NOMO-1 (cell line): ENCODE measurements at regions not wholly inside any gene's neighbourhood (a gene's known extent, or its start where the extent isn't known, plus 50 kb on each side); places are given as distances from the start of the nearest gene placed in this dataset.
"Not testable (repeated sequence)": the region's sequence is repeated elsewhere in the genome, so short reads cannot be mapped to it uniquely, and the experiment has no call there.

ENCODE experiments used
- DNase-seq, 2 experiments: peaks; one replicate each; lab custom pipeline; 2025; ENCODE audit not compliant: unreplicated experiment in 2 of 2; lab: John Stamatoyannopoulos, UW

DNA sequence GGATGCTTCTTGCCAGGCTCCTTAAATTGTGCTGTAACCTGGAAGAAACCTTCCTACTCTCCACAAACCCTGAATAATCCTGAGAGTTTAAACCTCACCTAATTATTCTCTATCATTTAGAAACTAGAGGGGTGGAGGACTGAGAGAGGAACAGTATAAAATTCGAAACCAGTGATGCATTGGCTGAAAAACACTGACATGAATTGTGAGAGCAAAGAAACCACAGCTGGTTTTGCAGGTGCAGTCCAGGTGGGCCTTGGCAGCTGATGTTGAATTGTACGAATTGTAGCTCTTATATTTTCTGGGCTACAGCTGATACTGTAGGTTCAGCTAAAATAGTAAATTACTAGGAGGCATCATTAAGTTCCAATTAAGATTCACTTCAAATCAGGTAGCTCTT, 227.0 kb upstream of the SLITRK5 start:
- no peak for DNase-seq

DNA sequence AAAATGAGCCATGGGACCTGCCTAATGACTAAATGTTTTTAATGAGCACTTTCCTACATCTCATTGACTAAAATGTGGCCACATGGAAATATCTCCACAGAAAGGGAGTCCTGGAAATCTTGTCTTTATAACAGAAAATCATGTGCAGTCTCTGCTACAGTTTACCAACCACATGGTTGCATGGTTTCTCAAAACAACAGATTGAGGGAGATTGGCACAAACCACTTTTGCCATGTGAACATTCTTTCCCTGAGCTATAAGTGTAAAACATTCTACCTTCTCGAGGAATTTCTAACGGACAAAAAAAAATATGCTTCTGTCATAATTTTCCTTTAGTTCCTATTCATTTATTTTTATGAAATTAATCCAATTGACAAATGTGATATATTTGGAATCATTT, 218.9 kb upstream of the SLITRK5 start:
- no peak for DNase-seq

DNA sequence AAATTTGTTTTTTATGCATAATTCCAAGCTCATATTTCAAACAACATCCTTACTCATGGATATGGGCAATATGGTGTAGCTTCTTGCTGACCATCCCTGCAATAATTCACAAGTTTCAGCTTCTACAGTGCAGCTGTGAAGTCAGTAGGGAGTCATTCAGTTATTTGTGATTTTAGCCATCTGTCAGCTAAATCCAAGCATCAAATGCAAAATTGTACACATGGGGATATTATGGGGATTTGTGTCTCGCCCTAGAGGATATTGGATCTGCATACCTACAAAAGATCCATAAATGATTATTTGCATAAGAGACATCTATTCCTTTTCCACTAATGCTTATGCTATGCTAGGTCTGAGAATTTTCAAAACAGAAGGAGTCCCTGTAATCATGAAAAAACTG, 217.9 kb upstream of the SLITRK5 start:
- DNase-seq: no peak

DNA sequence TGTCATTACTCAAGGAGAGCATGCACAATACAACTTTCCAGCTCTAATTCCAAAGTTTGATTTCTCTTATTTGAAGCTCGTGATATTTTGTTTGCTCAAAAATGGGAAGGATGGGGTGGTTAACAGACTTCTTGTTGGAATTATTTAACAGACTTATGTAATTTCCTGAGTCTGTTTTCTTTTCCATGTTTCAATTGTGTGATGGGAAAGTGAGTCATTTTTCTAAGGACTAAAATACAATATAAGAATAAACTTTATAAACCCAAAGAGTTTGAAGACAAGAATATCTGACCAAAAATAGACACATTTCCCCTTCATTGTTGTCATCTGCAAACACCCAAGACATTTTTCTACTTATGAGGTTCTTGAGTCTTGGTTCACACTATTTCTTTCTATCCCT, 211.8 kb upstream of the SLITRK5 start:
- DNase-seq: no peak

DNA sequence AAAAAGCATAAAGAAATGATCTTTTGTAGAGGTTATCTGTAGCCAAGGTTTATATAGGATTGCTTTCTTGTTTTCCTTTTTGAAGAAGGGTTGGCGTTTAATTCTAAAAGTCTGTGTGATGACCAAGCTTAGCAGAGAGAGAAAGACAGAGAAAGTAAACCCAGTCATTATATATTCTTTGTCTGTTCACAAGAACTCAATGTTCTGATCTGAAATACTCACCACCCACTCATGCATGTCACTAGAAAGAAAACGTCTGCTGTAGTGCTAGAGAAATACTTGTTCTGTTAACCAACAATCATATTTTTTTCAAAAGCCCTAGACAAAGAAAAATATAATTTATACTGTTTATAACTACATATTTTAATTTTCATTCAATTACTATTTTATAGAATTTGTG, 173.7 kb upstream of the SLITRK5 start:
- no peak for DNase-seq

DNA sequence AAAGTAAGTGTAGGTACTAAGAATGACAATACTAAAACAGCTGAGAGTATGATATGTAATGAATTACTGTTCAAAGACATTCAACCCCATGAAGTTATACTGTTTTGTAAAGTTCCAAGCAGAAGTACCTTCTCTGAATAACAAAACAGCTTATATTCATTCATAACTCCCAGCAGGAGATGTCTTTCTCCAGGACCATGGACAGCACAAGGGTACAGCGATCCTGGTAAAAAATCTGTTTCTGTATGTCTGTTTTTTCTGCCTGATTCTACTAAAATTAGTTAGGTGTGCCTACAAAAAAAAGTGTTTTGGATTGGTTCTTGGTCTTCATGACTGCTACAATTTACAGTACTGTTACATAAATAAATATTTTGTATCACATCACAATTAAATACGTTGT, 172.5 kb upstream of the SLITRK5 start:
- DNase-seq: peak in 1 of 2 experiments; percentile 2

DNA sequence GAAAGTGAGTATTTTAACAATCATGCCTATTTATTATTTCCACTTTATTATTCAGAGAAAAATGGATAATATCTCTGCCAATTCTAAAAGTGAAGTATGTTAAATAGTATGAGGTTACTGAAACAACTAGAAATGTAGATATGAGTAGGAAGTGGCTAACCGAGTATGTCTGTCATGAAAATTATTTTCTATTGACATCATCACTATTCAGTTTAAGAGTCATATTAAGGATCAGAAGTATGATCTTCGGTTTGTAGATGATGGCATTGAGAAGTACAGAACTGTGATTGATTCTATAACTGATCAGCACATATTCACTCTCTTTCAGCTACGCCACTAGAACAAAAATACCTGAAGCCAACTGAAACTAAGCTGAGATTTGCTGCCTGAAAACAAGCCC, 146.4 kb upstream of the SLITRK5 start:
- no peak for DNase-seq

DNA sequence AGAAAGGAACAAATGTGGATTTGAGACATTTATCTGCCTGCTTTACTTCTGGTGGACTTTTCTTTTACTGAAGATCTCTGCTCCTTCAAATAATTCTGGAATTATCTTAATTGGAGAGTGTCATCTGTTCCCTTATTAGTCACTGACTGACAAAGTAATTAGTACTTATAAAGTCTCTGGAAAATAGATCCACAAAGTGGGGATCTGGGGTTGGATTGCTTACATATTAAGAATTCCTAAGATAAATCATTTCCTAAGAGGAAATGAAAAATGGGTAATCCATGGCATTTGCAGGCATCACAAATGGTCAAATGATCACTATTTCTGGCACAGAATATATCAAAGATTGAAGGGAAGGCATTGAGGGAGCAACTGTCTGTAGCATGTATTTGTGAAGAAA, 137.4 kb upstream of the SLITRK5 start:
- DNase-seq: no peak

DNA sequence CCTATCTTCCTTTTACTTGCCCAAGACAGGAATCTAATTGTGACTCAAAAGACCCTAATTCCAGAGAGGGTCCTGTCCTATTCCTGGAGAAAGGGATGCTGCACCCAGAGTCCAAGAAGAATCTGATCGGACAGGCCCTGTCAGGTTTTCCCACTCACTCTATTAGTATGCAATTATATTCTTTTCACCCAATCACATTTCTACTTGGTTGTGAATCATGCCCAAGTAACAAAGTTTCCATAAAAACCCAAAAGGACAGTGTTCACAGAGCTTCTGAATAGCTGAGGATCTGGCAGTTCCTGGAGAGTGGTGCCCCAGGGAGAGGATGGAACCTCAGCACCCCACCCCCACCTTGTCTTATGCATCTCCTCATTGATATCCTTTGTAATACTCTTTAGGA, 135.3 kb upstream of the SLITRK5 start:
- DNase-seq: no peak

DNA sequence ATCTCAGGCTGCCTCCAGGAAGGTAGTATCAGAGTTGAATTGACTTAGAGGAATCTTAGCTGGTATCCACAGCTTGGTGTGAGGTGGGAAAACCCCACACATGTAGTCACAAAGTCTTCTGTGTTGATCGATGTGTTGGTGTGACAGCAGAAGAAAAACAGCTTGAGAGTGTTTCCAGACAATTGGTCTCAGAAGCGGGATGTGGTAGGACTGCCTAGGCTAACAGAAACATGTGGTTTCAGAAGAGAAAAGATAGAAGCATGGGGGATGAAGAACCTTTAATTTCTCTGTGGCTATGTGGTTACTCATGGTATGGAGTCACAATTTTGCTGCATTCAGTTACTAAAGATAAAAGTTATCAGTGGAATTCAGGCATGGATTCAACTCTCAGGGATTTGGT, 134.7 kb upstream of the SLITRK5 start:
- DNase-seq: no peak

DNA sequence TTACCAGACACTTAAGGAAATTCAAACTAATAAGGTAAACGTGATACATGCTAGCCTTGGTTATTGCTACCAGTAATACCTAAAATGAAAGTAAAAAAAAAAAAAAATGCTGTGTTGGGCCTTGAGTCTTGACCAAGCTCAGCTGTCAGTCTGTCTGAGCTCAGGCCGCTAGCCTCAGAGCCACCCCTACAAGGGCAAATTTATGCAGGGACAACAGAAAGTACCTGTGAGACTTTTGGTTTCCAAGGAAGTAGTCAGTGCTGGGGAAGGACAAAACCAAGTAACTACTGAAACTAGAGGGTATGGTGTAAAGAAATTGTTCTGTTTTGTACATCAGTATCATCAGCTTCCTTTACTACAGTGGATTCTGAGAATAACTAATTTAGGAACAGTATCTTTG, 134.3 kb upstream of the SLITRK5 start:
- DNase-seq: no peak

DNA sequence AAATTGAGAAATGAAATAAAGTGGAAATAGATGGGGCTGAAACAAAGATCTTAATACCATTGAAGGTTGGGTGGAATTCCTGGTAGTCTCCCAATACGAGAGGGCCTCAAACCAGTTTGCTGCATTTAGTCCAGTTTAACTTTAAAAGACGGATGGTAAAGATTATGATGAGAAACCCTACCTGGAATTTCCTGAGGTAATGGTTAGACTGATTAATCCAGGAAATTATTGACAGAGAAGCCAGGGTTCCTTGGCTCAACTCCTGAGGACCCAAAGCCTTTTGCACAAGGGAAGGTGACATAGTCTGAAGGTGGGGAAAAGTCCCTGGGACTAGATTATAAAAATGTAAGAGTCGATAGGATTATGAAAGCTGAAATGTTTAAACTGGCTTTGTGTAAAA, 133.2 kb upstream of the SLITRK5 start:
- DNase-seq: no peak

DNA sequence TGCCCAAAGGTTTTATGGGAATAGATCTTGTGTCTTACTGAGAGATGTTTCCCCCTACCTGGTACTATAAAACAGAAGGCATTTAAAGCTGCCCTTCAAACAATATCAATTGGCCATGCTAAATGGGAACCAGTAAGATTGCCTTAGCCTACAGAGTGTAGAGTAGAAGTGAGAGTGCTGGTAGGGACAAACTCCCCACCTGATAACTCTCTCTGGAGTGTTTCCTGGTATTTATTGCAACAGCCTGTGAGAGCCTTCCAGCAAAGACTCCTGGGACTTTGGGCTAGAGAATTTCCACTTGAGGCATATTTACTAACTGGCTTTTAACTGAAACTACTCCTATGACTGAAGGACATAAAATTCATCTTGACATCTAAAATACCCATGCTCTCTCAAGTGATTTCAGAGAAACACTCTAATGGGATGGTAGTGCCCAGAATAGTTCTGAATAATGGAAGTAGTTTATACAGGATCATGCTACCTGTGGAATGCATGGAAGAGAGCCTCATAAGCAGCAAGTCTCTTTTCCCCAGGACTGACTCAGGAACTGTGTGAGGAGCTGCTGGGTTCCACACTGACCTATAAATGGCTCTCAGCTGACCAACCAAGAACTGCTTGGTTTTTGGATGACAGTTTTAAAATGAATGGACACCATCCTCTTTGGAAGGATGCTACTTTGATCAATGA, 132.7 kb upstream of the SLITRK5 start:
- DNase-seq: no peak

DNA sequence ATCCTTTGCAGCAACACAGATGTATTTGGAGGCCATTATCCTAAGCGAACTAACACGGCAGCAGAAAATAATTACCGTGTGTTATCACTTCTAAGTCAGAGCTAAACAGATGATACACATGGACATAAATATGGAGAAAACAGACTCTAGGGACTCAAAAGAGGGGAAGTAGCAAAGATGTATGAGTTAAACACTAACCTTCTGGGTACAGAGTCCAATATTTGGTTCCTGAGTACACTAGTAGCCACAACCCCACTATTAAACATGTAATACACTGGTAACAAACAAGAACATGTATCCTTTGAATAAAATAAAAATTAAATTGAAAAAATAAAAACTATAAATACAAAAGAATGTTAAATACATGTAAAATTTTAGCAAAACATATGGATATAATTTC, 118.0 kb upstream of the SLITRK5 start:
- no peak for DNase-seq

DNA sequence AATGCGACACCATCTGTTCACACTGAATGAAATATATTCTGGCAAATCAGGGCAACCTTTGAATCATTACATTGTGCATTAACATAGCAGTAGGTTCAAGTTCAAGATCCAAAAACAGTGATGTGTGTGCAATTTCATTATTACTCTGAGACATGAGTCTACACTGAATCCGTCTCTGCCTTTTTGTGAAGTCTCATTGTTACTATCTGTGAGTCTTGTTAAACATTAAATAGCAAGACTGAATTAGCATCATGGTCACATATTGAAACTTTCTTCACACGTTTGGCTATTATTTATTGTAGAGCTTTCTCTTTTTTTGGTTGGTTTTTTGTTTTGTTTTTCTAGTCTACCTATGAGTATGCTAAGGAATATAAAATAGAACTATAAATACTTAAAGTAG, 117.1 kb upstream of the SLITRK5 start:
- no peak for DNase-seq

DNA sequence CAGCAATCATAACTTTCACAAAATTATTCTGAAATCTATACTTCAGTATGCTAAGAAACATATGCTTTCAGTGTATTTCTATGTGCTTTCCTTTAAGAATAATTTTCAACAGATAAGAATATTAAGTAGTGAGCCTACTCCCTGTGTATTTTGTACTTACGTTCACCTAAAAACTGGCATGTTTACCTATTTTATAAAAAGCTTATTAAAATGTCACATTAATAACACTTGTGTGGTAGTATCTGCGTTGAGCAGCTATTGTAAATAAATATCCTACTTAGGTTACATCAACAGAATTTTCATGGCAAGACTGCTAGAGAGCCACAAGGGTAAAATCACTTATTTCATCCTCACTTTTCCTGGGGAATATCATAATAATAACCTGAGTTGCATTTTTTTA, 113.4 kb upstream of the SLITRK5 start:
- no peak for DNase-seq

DNA sequence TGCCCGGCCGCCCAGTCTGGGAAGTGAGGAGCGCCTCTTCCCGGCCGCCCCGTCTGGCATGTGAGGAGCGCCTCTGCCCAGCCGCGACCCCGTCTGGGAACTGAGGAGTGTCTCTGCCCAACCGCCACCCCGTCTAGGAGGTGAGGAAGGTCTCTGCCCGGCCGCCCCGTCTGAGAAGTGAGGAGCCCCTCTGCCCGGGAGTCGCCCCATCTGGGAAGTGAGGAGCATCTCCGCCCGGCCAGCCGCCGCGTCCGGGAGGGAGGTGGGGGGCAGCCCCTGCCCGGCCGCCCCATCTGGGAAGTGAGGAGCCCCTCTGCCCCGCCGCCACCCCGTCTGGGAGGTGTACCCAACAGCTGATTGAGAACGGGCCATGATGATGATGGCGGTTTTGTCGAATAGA, 109.6 kb upstream of the SLITRK5 start:
- not testable (repeated sequence) for DNase-seq

DNA sequence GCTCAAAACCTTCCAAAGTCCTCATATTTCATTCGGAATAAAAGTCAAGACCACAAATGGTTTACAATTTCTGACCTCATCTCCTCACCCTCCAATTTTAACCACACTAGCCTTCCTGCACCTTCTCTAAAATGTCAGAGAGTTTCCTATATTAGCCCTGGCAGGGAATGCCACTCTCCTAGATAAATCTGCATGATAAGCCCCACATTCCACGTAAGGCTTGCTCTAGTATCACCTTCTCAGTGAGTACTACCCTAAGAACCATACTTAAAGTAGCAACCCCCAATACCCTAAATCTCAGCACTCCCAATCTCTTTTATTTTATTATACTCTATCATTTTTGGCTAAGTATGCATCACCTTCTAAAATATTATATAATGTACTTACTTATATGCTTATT, 100.5 kb upstream of the SLITRK5 start:
- DNase-seq: no peak

DNA sequence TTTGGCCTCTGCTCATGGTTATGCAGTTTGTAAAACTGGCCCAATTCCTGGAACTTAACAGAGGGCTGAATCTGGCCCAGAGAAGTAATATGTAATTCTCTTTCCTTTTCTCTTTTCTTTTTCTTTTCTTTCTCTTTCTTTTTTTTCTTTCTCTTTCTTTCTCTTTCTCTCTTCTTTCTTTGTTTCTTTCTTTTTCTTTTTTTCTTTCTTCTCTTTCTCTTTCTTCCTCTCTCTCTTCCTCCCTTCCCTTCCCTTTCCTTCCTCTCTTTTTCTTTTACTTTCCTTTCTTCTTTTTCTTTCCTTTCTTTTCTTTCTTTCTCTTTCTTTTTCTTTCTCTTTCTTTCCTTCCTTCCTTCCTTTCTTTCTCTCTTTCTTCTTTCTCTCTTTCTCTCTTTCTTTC, 88.8 kb upstream of the SLITRK5 start:
- DNase-seq: no peak

DNA sequence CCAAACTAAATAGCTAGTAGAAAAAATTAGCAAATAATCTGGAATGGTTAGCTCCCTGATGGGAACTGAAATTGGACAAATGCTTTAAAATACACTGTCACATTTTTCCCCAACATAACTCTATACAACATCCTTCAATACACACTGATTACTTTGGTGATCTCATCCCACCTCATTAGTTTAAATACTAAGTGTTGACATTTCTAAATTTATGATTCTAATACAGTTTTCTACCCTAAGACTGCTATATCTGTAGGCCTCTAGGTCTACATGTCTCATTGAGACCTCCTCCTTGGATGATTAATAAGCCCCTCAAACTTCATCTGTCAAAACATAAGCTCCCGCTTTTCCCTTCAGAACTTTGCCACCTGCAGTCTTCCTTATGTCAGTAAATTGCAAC, 80.7 kb upstream of the SLITRK5 start:
- no peak for DNase-seq

DNA sequence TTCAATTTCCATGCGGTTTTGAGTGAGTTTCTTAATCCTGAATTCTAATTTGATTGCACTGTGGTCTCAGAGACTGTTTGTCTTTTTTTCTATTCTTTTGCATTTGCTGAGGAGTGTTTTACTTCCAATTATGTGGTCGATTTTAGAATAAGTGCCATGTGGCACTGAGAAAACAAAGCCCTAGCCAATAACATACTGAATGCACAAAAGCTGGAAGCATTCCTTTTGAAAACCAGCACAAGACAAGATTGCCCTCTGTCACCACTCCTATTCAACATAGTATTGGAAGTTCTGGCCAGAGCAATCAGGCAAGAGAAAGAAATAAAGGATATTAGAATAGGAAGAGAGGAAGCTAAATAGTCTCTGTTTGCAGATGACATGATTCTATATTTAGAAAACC, 66.7 kb upstream of the SLITRK5 start:
- not testable (repeated sequence) for DNase-seq

DNA sequence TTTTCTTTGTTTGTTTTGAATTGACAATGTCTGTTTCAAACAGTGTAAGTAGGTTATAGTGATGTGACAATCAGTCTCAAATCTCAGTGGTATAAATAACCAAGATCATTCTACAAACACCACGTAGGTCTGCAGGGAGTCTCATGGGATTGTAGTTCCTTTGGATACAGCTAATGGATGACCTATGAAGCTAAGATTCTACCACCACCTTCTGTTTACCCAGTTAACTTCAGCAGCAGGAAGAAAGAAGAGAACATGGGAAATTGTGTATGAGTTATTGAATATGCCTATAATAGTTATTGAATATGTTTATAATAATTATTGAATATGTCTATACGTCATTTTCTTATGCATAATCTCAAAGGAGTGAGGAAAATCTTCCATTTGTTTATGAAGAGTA, 63.9 kb upstream of the SLITRK5 start:
- DNase-seq: no peak

DNA sequence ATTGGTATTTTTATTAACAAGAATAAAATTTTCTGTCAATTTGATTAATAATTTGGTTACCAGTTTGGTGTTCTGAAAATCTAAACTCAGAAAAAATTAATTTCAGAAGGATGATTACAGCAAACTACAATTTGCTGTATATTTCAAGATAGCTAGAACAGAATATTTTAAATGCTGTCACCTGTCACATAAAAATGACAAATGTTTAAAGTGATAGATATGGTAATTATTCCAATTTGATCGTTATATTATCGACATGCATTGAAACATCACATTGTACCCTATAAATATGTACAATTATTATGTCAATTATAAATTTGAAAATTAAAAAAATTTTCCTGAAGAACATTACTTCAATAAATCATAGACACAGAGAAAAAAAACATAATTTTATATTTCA, 56.9 kb upstream of the SLITRK5 start:
- no peak for DNase-seq
